MCF 10A (cell line): ENCODE measurements at regions not wholly inside any gene's neighbourhood (a gene's known extent, or its start where the extent isn't known, plus 50 kb on each side); places are given as distances from the start of the nearest gene placed in this dataset.

Source experiments
- BruUV-seq: library from RNA; stranded (reverse); fragments of 400-500 nt; replicated peaks from 2 replicates; lab custom pipeline; 2021; lab: Mats Ljungman, UMichigan
- CTCF ChIA-PET: fragments of 300-600 bp; sonication (Branson Sonifier 250); formaldehyde crosslinking; extraction: SDS; loops from one replicate; lab custom pipeline; 2021; ENCODE audit warnings: antibody characterized with exemption, inconsistent platforms; lab: Yijun Ruan, JAX
- POLR2A ChIA-PET: fragments of 300-600, 350-650 bp; sonication (Branson Sonifier 250); formaldehyde crosslinking; extraction: SDS; loops from one replicate; lab custom pipeline; 2020; ENCODE audit warnings: antibody characterized with exemption, inconsistent platforms; lab: Yijun Ruan, JAX
- DNase-seq: peaks from one replicate; pipeline ENCODE4 v3.0.0-alpha.2; 2018; ENCODE audit not compliant: unreplicated experiment
- H3K27ac Mint-ChIP-seq: one replicate; pipeline ENCODE4 v1.8.0; 2022; ENCODE audit warnings: mild to moderate bottlenecking, low read depth, mixed read lengths; ENCODE audit not compliant: unreplicated experiment
- H3K27me3 Mint-ChIP-seq: one replicate; pipeline ENCODE4 v1.8.0; 2022; ENCODE audit warnings: mixed read lengths; ENCODE audit not compliant: insufficient read depth, unreplicated experiment
- H3K36me3 Mint-ChIP-seq: one replicate; pipeline ENCODE4 v1.8.0; 2022; ENCODE audit warnings: mild to moderate bottlenecking, moderate library complexity, mixed read lengths; ENCODE audit not compliant: insufficient read depth, unreplicated experiment
- H3K4me1 Mint-ChIP-seq: one replicate; pipeline ENCODE4 v1.8.0; 2022; ENCODE audit warnings: mixed read lengths; ENCODE audit not compliant: insufficient read depth, unreplicated experiment
- H3K4me3 Mint-ChIP-seq: one replicate; pipeline ENCODE4 v1.8.0; 2022; ENCODE audit warnings: mild to moderate bottlenecking, moderate library complexity, mixed read lengths; ENCODE audit not compliant: unreplicated experiment
- H3K9me3 Mint-ChIP-seq: one replicate; pipeline ENCODE4 v1.8.0; 2022; ENCODE audit warnings: mixed read lengths; ENCODE audit not compliant: unreplicated experiment
- intact Hi-C: fragments of 100-400 bp; cut with micrococcal nuclease; formaldehyde crosslinking; loops from 2 replicates; pipeline ENCODE4 v1.14.1; 2022
- TF ChIP-seq, protein P1 (sequence below): fragments of 200-600 bp; IDR thresholded peaks from one replicate; pipeline ENCODE4 v1.8.0; 2022; ENCODE audit warnings: antibody characterized with exemption, mild to moderate bottlenecking; ENCODE audit not compliant: unreplicated experiment

DNA sequence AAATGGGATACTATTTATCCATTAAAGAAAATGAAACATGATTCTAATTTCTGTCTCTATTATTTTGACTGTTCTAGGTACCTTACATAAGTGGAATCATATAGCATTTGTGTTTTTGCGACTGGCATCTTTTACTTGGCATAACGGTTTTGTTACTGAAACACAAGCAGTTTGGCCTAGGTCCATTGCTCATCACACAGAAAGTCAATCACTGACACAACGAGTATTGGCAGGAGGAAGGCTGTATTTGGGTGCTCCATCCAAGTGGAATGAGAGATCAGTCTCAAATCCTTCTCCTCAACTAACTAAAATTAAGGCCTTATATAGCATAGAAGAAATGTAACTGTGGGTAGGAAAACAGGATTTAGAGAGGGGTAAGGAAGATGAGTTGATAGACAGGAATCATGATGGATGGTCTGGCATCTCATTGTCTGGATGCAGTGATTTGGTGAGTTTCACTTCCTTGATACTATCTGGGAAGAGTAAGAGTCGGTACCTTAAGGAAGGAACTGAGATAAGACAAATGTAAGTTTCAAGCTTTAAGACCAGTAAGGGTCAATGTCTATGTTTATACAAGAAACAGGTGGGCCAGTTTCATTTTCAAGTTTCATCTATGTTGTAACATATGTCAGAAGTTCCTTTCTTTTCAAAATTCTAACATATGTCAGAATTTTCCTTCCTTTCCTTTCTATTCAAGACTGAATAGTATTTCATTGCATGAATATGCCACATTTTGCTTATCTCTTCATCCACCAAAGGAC is 276.9 kb upstream of the RAB6C start:
- Mint-ChIP-seq H3K9me3 (peaks cover 18% of the 10 kb centered on the region), H3K36me3 (no peaks in the 10 kb centered on the region), H3K4me1 (no peaks in the 10 kb centered on the region), H3K27me3 (no peaks in the 10 kb centered on the region), H3K27ac (no peak overlapping the region), H3K4me3 (no peak overlapping the region)
- no TSS peak for BruUV-seq
- intact Hi-C loops: no loop called here
- ChIA-PET POLR2A (interaction anchor here (0.7 kb wide), 1 partner anchor 10 kb away, joined by 3 read pairs; no protein-coding TSS in a partner anchor), CTCF (no interaction called here)
- TF ChIP-seq, protein P1, sequence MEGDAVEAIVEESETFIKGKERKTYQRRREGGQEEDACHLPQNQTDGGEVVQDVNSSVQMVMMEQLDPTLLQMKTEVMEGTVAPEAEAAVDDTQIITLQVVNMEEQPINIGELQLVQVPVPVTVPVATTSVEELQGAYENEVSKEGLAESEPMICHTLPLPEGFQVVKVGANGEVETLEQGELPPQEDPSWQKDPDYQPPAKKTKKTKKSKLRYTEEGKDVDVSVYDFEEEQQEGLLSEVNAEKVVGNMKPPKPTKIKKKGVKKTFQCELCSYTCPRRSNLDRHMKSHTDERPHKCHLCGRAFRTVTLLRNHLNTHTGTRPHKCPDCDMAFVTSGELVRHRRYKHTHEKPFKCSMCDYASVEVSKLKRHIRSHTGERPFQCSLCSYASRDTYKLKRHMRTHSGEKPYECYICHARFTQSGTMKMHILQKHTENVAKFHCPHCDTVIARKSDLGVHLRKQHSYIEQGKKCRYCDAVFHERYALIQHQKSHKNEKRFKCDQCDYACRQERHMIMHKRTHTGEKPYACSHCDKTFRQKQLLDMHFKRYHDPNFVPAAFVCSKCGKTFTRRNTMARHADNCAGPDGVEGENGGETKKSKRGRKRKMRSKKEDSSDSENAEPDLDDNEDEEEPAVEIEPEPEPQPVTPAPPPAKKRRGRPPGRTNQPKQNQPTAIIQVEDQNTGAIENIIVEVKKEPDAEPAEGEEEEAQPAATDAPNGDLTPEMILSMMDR: no peak
- no peak for DNase-seq

DNA sequence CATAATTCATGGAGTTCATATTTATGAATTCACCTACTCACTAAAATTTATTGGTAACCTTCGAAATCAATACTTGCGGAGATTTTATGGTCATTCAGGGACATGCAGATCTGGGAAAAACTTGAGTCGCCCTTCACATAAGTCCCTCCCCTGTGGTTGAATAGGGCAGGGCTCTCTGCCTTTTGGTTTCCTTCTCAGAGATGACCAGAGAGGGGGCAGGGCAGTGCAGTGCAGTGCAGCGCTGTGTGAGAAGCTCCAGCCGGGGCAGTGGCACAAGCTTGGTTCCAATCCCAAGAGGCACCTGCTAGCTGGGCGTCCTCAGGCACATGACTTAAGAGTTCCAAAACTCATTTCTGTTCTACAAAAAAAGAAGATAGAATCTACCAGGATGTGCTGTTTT is 274.4 kb upstream of the RAB6C start:
- no peaks in the 10 kb centered on the region for H3K4me1 Mint-ChIP-seq
- TF ChIP-seq, protein P1: no peak
- BruUV-seq: no TSS peak
- H3K27me3 Mint-ChIP-seq: no peaks in the 10 kb centered on the region
- CTCF ChIA-PET: interaction anchor here (0.6 kb wide), 1 partner anchor 109 kb away, joined by 3 read pairs; no protein-coding TSS in a partner anchor
- POLR2A ChIA-PET: no interaction called here
- H3K36me3 Mint-ChIP-seq: no peaks in the 10 kb centered on the region
- H3K9me3 Mint-ChIP-seq: peaks cover 18% of the 10 kb centered on the region
- intact Hi-C loops: no loop called here
- no peak for DNase-seq
- H3K4me3 Mint-ChIP-seq: no peak overlapping the region
- H3K27ac Mint-ChIP-seq: no peak overlapping the region

DNA sequence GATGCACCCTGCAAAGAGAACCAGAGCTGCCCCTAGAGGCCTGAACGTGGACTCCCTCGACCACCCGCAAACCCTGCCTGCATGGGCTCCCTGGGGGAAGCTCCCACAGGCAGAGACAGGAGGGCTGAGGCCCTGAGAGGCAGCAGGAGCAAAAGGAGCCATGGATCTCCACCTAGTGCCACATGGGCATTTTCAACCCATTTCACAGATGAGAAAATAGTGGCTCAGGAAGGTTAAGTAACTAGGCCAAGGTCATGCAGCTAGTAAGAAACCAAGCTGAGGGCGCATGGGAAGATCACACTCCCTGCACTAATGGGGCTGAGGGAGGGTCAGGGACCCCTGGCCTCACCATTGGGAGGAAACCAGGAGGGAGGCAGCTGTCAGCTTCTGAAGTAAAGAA is 271.7 kb upstream of the RAB6C start:
- Mint-ChIP-seq H3K36me3 (no peaks in the 10 kb centered on the region), H3K4me1 (no peaks in the 10 kb centered on the region), H3K27me3 (no peaks in the 10 kb centered on the region), H3K4me3 (no peak overlapping the region), H3K9me3 (peaks cover 12% of the 10 kb centered on the region), H3K27ac (no peak overlapping the region)
- ChIA-PET POLR2A (no interaction called here), CTCF (interaction anchor here (0.5 to 0.6 kb wide), 2 partner anchors 94 to 124 kb away, joined by 3 read pairs; no protein-coding TSS in a partner anchor)
- intact Hi-C loops: no loop called here
- TF ChIP-seq, protein P1: no peak
- no TSS peak for BruUV-seq
- no peak for DNase-seq

DNA sequence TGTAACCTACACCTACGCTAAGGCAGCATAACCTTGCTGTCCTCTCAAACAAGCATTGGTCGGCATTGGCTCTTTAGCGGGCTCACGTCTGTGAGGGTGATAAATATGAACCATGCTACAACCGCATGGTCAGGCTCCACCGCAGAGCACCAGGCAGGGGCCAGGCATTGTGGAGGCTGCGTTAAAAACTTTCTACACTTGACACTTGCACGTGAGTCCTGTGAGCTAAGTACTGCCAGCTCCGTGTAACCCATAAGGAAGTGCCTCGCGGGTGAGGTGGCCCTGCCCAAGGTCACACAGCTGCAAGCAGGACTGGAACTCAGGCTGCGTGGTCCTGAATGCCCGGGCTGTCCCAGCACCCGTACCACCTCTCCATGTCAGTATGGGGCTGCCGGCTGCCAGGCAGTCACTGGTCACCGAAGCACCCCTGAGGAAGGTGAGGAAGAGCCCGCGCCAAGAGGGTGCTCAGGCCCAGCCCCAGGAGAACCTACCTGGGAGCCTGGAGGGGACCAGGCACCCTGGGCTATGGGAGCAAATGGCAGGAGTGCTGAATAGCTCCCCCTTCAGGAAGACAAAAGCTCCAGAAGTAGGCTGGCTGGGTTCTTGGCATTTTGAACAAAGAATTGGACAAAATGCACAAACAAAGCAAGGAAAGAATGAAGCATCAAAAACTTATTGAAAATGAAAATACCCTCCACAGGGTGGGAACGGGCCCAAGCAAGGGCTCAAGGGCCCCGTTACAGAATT is 271.1 kb upstream of the RAB6C start:
- Mint-ChIP-seq H3K9me3 (peaks cover 9% of the 10 kb centered on the region), H3K4me3 (no peak overlapping the region), H3K4me1 (no peaks in the 10 kb centered on the region), H3K27ac (no peak overlapping the region), H3K36me3 (no peaks in the 10 kb centered on the region), H3K27me3 (no peaks in the 10 kb centered on the region)
- POLR2A ChIA-PET: no interaction called here
- CTCF ChIA-PET: interaction anchor here (0.5 kb wide), 1 partner anchor 33 kb away, joined by 3 read pairs; no protein-coding TSS in a partner anchor
- BruUV-seq: no TSS peak
- intact Hi-C loops: no loop called here
- TF ChIP-seq, protein P1: no peak
- DNase-seq: no peak
